ENCODE measurements at regions not wholly inside any gene's neighbourhood (a gene's known extent, or its start where the extent isn't known, plus 50 kb on each side); places are given as distances from the start of the nearest gene placed in this dataset.
"Not testable (repeated sequence)": the region's sequence is repeated elsewhere in the genome, so short reads cannot be mapped to it uniquely, and the experiment has no call there.

GRCh38 chr12:90585640-90586304, 369.2 kb downstream of the CCER1 start:
- DNase-seq: no peak

- no peak for DNase-seq
These were observed 378.3 kb downstream of the CCER1 start for GRCh38 chr12:90576707-90577106.

- no peak for DNase-seq
These were observed 379.0 kb downstream of the CCER1 start for GRCh38 chr12:90575995-90576394.

GRCh38 chr12:90574676-90575075, 380.3 kb downstream of the CCER1 start:
- DNase-seq: no peak

GRCh38 chr12:90572778-90573177, 382.2 kb downstream of the CCER1 start:
- DNase-seq: no peak

GRCh38 chr12:90569685-90570084, 385.3 kb downstream of the CCER1 start:
- DNase-seq: no peak

- no peak for DNase-seq
These were observed 392.3 kb downstream of the CCER1 start for GRCh38 chr12:90562671-90563070.

GRCh38 chr12:90548595-90548994, 406.4 kb downstream of the CCER1 start:
- DNase-seq: no peak

- DNase-seq: no peak
These were observed 408.5 kb downstream of the CCER1 start for GRCh38 chr12:90546511-90546910.

- no peak for DNase-seq
These were observed 411.1 kb downstream of the CCER1 start for GRCh38 chr12:90543841-90544240.

GRCh38 chr12:90543374-90543773, 411.6 kb downstream of the CCER1 start:
- no peak for DNase-seq

- not testable (repeated sequence) for DNase-seq
These were observed 412.1 kb downstream of the CCER1 start for GRCh38 chr12:90542852-90543251.

- not testable (repeated sequence) for DNase-seq
These were observed 421.1 kb downstream of the CCER1 start for GRCh38 chr12:90533828-90534227.

GRCh38 chr12:90520002-90520734, 434.8 kb downstream of the CCER1 start:
- no peak for DNase-seq

GRCh38 chr12:90519285-90519684, 435.7 kb downstream of the CCER1 start:
- no peak for DNase-seq

GRCh38 chr12:90515199-90516175, 439.5 kb downstream of the CCER1 start:
- no peak for DNase-seq

GRCh38 chr12:90514325-90514724, 440.7 kb downstream of the CCER1 start:
- no peak for DNase-seq

- no peak for DNase-seq
These were observed 442.5 kb downstream of the CCER1 start for GRCh38 chr12:90512518-90512917.

GRCh38 chr12:90510948-90511347, 444.0 kb downstream of the CCER1 start:
- no peak for DNase-seq

GRCh38 chr12:90504806-90505205, 450.2 kb downstream of the CCER1 start:
- DNase-seq: no peak

GRCh38 chr12:90502070-90502469, 452.9 kb downstream of the CCER1 start:
- DNase-seq: no peak

GRCh38 chr12:90501412-90501811, 453.6 kb downstream of the CCER1 start:
- no peak for DNase-seq

- no peak for DNase-seq
These were observed 455.2 kb downstream of the CCER1 start for GRCh38 chr12:90499795-90500194.
